Left lung (tissue), 4 donors: ENCODE measurements at regions not wholly inside any gene's neighbourhood (a gene's known extent, or its start where the extent isn't known, plus 50 kb on each side); places are given as distances from the start of the nearest gene placed in this dataset.

Experiments
- ATAC-seq: fragments of 200-7000 bp; cut with Tn5 transposase; one replicate; pipeline ENCODE4 v1.9.1; 2020; ENCODE audit warnings: moderate library complexity
- DNase-seq, 4 donors: peaks; one replicate each; pipeline ENCODE4 v3.0.0-alpha.2; 2013 to 2020
- H3K27ac ChIP-seq, 2 donors: fragments of 200-600 bp; sonication (generic) in 1 of 2; one replicate each; pipeline versions ENCODE4 v1.5.0 to v1.8.0; 2020 to 2021
- H3K27me3 ChIP-seq, 2 donors: fragments of 200-600 bp; sonication (generic) in 1 of 2; one replicate each; pipeline versions ENCODE4 v1.5.0 to v1.8.0; 2020 to 2021
- H3K36me3 ChIP-seq, 2 donors: fragments of 200-600 bp; sonication (generic) in 1 of 2; one replicate each; pipeline versions ENCODE4 v1.5.0 to v1.8.0; 2020 to 2021
- H3K4me1 ChIP-seq, 2 donors: fragments of 200-600 bp; one replicate each; pipeline ENCODE4 v1.8.0; 2021
- H3K4me3 ChIP-seq, 2 donors: fragments of 200-600 bp; sonication (generic) in 1 of 2; one replicate each; pipeline versions ENCODE4 v1.5.0 to v1.8.0; 2020 to 2021; ENCODE audit warnings: mild to moderate bottlenecking in 1 of 2
- H3K9me3 ChIP-seq, 2 donors: fragments of 200-600 bp; sonication (generic) in 1 of 2; one replicate each; pipeline versions ENCODE4 v1.5.0 to v1.8.0; 2020 to 2021
- CTCF ChIP-seq, 2 donors: fragments of 200-600 bp; sonication (generic) in 1 of 2; IDR thresholded peaks; one replicate each; pipeline versions ENCODE4 v1.5.0 to v1.8.0; 2021; ENCODE audit warnings: antibody characterized with exemption in 2 of 2
- intact Hi-C, 2 donors: fragments of 100-400 bp; cut with DNase I; formaldehyde crosslinking; loops; one replicate each; pipeline versions ENCODE4 v1.11.2 to v1.14.2; 2022
- donor health status: DM: no; HTN: yes; CAD: no.
- donor health status: DM: no; HTN: no; CAD: no.

DNA sequence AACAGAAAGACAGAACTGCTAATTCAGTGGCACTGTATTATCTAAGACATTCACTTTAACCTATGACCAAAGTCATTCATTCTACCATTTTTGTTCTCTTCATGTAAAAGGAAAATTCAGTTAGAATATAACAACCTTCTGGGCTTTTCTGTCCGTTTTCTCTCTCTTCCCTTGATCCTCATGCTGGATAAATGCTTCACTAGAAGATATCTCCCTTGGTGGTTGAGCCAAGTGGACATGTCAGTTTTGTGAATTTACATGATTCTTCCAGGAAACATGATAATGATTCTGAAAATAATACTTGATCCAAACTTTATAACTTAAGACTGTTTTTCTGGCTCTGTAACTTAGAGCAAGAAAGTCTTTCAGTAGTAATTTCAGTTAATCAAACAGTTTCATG, 1012.2 kb downstream of the SQOR start:
- no peak for ATAC-seq
- no peak for TF ChIP-seq CTCF (IDR thresholded peaks at IDR 0.05)

DNA sequence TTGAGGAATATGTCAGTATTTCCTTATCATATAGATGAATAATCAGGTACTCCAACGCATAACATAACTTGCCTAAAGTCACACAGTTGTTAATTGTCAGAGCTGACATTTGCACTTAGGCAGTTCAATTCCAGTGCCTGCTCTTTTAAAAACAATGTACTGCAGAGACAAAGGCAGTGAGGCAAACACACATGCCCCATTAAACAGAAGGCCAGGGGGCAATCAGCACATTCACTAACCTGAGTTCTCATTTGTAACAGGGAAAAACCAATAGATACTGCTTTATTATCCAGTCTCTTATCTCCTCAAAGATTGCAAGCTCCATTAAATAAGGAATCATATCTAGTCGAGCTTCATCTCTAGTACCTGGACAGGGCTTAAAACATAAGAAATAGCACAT, 1017.4 kb downstream of the SQOR start:
- no peak for DNase-seq
- H3K27me3 ChIP-seq: no peaks in the 10 kb centered on the region

More for the DNA sequence above, 1012.2 kb downstream of the SQOR start:
- no peaks in the 10 kb centered on the region for H3K27me3 ChIP-seq
- H3K36me3 ChIP-seq: no peaks in the 10 kb centered on the region
- no peaks in the 10 kb centered on the region for H3K4me1 ChIP-seq
- H3K27ac ChIP-seq: no peak overlapping the region
- intact Hi-C loops: no loop called here
- H3K9me3 ChIP-seq: no peaks in the 10 kb centered on the region
- H3K4me3 ChIP-seq: no peak overlapping the region
- no peak for DNase-seq

DNA sequence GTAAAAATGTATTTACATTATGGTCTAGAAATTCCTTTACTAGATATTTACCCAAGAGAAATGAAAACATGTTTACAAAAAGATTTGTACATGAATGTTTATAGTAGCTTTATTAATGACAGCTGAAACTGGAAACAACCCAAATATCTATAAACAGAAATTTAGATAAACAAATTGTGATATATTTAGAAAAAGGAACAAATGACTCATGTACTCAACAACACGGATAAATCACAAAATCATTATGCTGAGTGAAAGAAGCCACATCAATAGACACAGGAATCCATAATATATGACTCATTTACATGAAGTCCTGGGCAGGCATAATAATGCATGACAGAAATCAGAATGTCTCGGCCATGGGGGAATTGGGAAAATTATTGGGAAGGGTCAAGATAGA, 1020.2 kb downstream of the SQOR start:
- Histone ChIP-seq H3K9me3 (no peaks in the 10 kb centered on the region), H3K36me3 (no peaks in the 10 kb centered on the region), H3K27me3 (no peaks in the 10 kb centered on the region), H3K27ac (no peak overlapping the region), H3K4me3 (no peak overlapping the region), H3K4me1 (no peaks in the 10 kb centered on the region)
- TF ChIP-seq CTCF (IDR thresholded peaks at IDR 0.05): no peak
- no peak for DNase-seq
- intact Hi-C loops: no loop called here
- ATAC-seq: no peak

More for the DNA sequence above, 1017.4 kb downstream of the SQOR start:
- ATAC-seq: no peak
- Histone ChIP-seq H3K4me3 (no peak overlapping the region), H3K4me1 (no peaks in the 10 kb centered on the region), H3K36me3 (no peaks in the 10 kb centered on the region), H3K27ac (no peak overlapping the region), H3K9me3 (no peaks in the 10 kb centered on the region)
- intact Hi-C loops: no loop called here
- TF ChIP-seq CTCF (IDR thresholded peaks at IDR 0.05): no peak

DNA sequence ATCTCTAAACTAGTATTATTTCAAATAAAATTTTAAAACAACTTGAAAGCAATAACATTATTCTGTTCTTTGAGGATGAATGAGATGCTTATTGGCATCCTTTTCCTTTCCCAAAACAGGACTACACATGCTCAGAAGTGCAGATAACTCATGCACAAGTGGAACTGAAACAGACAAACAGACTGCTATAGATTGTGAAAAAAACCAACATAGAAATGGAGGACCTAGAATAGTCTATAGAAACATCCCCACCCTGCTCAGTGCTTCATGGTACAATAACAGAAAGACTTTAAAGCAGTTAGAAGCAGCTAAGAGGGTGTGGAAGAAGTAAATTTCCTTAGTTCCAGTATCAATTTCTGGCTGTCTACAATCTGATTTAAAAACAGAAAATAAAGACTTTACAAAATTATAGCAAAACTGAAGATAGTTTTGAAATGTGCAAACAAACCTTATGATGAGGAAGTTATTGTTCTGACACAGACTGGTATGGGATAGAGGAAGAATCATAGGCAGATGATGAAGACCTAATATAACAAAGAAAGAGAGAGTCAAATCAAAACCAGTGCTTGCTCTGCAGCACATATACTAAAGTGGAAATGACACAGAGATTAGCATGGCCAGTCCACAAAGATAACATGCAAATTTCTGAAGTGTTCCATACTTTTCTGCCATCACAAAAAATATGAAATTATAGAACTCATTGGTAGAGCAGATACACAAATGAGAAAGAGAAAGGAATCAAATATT, 1025.4 kb downstream of the SQOR start:
- Histone ChIP-seq H3K36me3 (no peaks in the 10 kb centered on the region), H3K27ac (no peak overlapping the region), H3K9me3 (no peaks in the 10 kb centered on the region), H3K4me3 (no peak overlapping the region), H3K4me1 (no peaks in the 10 kb centered on the region), H3K27me3 (no peaks in the 10 kb centered on the region)
- intact Hi-C loops: no loop called here
- DNase-seq (no peak), ATAC-seq (no peak)
- TF ChIP-seq CTCF (IDR thresholded peaks at IDR 0.05): no peak

GRCh38 chr15:46670258-46670657, 1035.4 kb downstream of the SQOR start:
- Histone ChIP-seq H3K27me3 (no peaks in the 10 kb centered on the region), H3K4me3 (no peak overlapping the region), H3K4me1 (no peaks in the 10 kb centered on the region), H3K27ac (no peak overlapping the region), H3K9me3 (no peaks in the 10 kb centered on the region), H3K36me3 (no peaks in the 10 kb centered on the region)
- no peak for DNase-seq
- TF ChIP-seq CTCF (IDR thresholded peaks at IDR 0.05): no peak
- intact Hi-C loops: no loop called here
- ATAC-seq: no peak
